CD14-positive monocyte (primary cell): ENCODE measurements at regions not wholly inside any gene's neighbourhood (a gene's known extent, or its start where the extent isn't known, plus 50 kb on each side); places are given as distances from the start of the nearest gene placed in this dataset.

Source experiments
- DNase-seq, 3 donors: peaks; one replicate each; pipeline ENCODE4 v3.0.0-alpha.2; 2011 to 2022
- H2AFZ ChIP-seq: 2 replicates; pipeline ENCODE4 v1.6.0; 2012; ENCODE audit warnings: mild to moderate bottlenecking, low read depth, low read length, inconsistent platforms; ENCODE audit not compliant: insufficient read depth, poor library complexity, severe bottlenecking
- H3K27ac ChIP-seq, 2 donors: 1 replicate in 1 of 2; 2 replicates in 1 of 2; pipeline ENCODE4 v1.5.1; 2012 to 2013; ENCODE audit warnings: low read length in 2 of 2, control low read depth in 1 of 2, inconsistent platforms in 1 of 2, low read depth in 1 of 2, mild to moderate bottlenecking in 1 of 2
- H3K27me3 ChIP-seq, 2 donors: one replicate each; pipeline versions ENCODE4 v1.6.0 to v1.6.1; 2011 to 2013; ENCODE audit warnings: low read length in 2 of 2; ENCODE audit not compliant: control insufficient read depth in 2 of 2, insufficient read depth in 2 of 2
- H3K36me3 ChIP-seq, 2 donors: replicated peaks in 1 of 2; 1 replicate in 1 of 2; 2 replicates in 1 of 2; pipeline versions ENCODE4 v1.5.1 to v1.6.1; 2012 to 2013; ENCODE audit warnings: low read length in 2 of 2, control low read depth in 1 of 2, inconsistent platforms in 1 of 2, mild to moderate bottlenecking in 1 of 2; ENCODE audit not compliant: insufficient read depth in 2 of 2, control insufficient read depth in 1 of 2
- H3K4me1 ChIP-seq, 2 donors: 1 replicate in 1 of 2; 2 replicates in 1 of 2; pipeline versions ENCODE4 v1.5.1 to v1.6.1; 2012 to 2013; ENCODE audit warnings: low read length in 2 of 2, control low read depth in 1 of 2, inconsistent platforms in 1 of 2, mild to moderate bottlenecking in 1 of 2, moderate library complexity in 1 of 2; ENCODE audit not compliant: insufficient read depth in 2 of 2, control insufficient read depth in 1 of 2
- H3K4me2 ChIP-seq: replicated peaks from 2 replicates; pipeline ENCODE3; 2012; ENCODE audit warnings: low read length, moderate library complexity, mild to moderate bottlenecking; ENCODE audit not compliant: poor library complexity, severe bottlenecking; ENCODE audit errors: extremely low read depth
- H3K4me3 ChIP-seq, 3 experiments: fragments of 200-600 bp in 1 of 3; sonication (generic) in 1 of 3; replicated peaks in 1 of 3; 1 replicate in 2 of 3; 2 replicates in 1 of 3; pipeline ENCODE4 v1.5.1; 2011 to 2013; ENCODE audit warnings: low read length in 3 of 3, mild to moderate bottlenecking in 3 of 3, control low read depth in 2 of 3, low read depth in 2 of 3, inconsistent platforms in 1 of 3, moderate library complexity in 1 of 3
- H3K79me2 ChIP-seq: 2 replicates; pipeline ENCODE4 v1.6.0; 2012; ENCODE audit warnings: mild to moderate bottlenecking, control low read depth, inconsistent platforms, low read length, moderate library complexity; ENCODE audit not compliant: insufficient read depth
- H3K9ac ChIP-seq: 2 replicates; pipeline ENCODE4 v1.6.0; 2017; ENCODE audit warnings: low read length, mild to moderate bottlenecking; ENCODE audit not compliant: insufficient read depth, poor library complexity, severe bottlenecking
- H3K9me3 ChIP-seq, 2 donors: replicated peaks in 1 of 2; 1 replicate in 1 of 2; 2 replicates in 1 of 2; pipeline versions ENCODE4 v1.5.1 to v1.6.1; 2012 to 2013; ENCODE audit warnings: low read length in 2 of 2, control low read depth in 1 of 2; ENCODE audit not compliant: control insufficient read depth in 1 of 2, insufficient read depth in 1 of 2
- H4K20me1 ChIP-seq: 2 replicates; pipeline ENCODE4 v1.6.0; 2012; ENCODE audit warnings: mild to moderate bottlenecking, low read length, control low read depth, moderate library complexity; ENCODE audit not compliant: insufficient read depth
- H3K27ac Mint-ChIP-seq, 7 donors: one replicate each; pipeline ENCODE4 v1.8.0; 2020; ENCODE audit warnings: mild to moderate bottlenecking in 7 of 7, mixed read lengths in 7 of 7, moderate library complexity in 6 of 7, inconsistent platforms in 2 of 7
- H3K27me3 Mint-ChIP-seq, 3 donors: one replicate each; pipeline ENCODE4 v1.8.0; 2021 to 2022; ENCODE audit warnings: low read depth in 3 of 3, mild to moderate bottlenecking in 3 of 3, mixed read lengths in 3 of 3, moderate library complexity in 3 of 3, inconsistent platforms in 1 of 3
- H3K36me3 Mint-ChIP-seq, 2 donors: one replicate each; pipeline ENCODE4 v1.8.0; 2020; ENCODE audit warnings: mixed read lengths in 2 of 2, inconsistent platforms in 1 of 2, mild to moderate bottlenecking in 1 of 2
- H3K4me1 Mint-ChIP-seq: one replicate; pipeline ENCODE4 v1.8.0; 2020; ENCODE audit warnings: mild to moderate bottlenecking, mixed read lengths
- H3K4me3 Mint-ChIP-seq, 2 donors: one replicate each; pipeline ENCODE4 v1.8.0; 2020; ENCODE audit warnings: mild to moderate bottlenecking in 2 of 2, mixed read lengths in 2 of 2, moderate library complexity in 1 of 2
- H3K9me3 Mint-ChIP-seq, 7 donors: one replicate each; pipeline ENCODE4 v1.8.0; 2020 to 2022; ENCODE audit warnings: mixed read lengths in 7 of 7, mild to moderate bottlenecking in 6 of 7, moderate library complexity in 6 of 7, inconsistent platforms in 2 of 7
- CTCF ChIP-seq: fragments of 200-600 bp; IDR thresholded peaks from one replicate; pipeline ENCODE4 v1.8.0; 2022; ENCODE audit warnings: antibody characterized with exemption, mild to moderate bottlenecking
- WGBS: methylation state at CpG from one replicate; pipeline ENCODE4 v1.1.5; 2013; ENCODE audit warnings: missing lambda C conversion rate; ENCODE audit not compliant: insufficient coverage; 5-methylcytosine and 5-hydroxymethylcytosine counted together
- intact Hi-C, 2 donors: fragments of 100-400 bp; cut with micrococcal nuclease; formaldehyde crosslinking; loops; one replicate each; pipeline versions ENCODE4 v1.15.0 to v1.15.1; 2023

- no CpG with 5 or more reads among the region's 2 CpGs for WGBS
- H3K9me3 Mint-ChIP-seq: peaks cover 0 to 1% (median 0%) of the 10 kb centered on the region in 7 donors
- no peak overlapping the region for H3K27ac Mint-ChIP-seq
- no peaks in the 10 kb centered on the region for H3K27me3 Mint-ChIP-seq
- H3K36me3 ChIP-seq: no peaks in the 10 kb centered on the region
- DNase-seq: no peak
- intact Hi-C loops: no loop called here
- no peaks in the 10 kb centered on the region for H3K9me3 ChIP-seq
- no peaks in the 10 kb centered on the region for H3K79me2 ChIP-seq
- H3K4me1 Mint-ChIP-seq: peaks cover 2% of the 10 kb centered on the region
- H3K27ac ChIP-seq: no peak overlapping the region
- H3K9ac ChIP-seq: no peak overlapping the region
- H4K20me1 ChIP-seq: no peaks in the 10 kb centered on the region
- H3K4me3 ChIP-seq: no peak overlapping the region
- H3K36me3 Mint-ChIP-seq: no peaks in the 10 kb centered on the region
- H3K4me1 ChIP-seq: no peaks in the 10 kb centered on the region
- no peaks in the 10 kb centered on the region for H3K27me3 ChIP-seq
- no peak overlapping the region for H3K4me3 Mint-ChIP-seq
- no peak for TF ChIP-seq CTCF
- no peak overlapping the region for H2AFZ ChIP-seq
- H3K4me2 ChIP-seq: no peak overlapping the region
Measured at GRCh38 chr14:42527141-42527540, 920.5 kb downstream of the LRFN5 start.

- no peak for TF ChIP-seq CTCF
- Histone ChIP-seq H3K4me2 (no peak overlapping the region), H3K27me3 (no peaks in the 10 kb centered on the region), H4K20me1 (no peaks in the 10 kb centered on the region), H3K4me1 (no peaks in the 10 kb centered on the region), H3K4me3 (no peak overlapping the region), H3K9me3 (no peaks in the 10 kb centered on the region), H3K27ac (no peak overlapping the region), H3K79me2 (no peaks in the 10 kb centered on the region), H3K9ac (no peak overlapping the region), H2AFZ (no peak overlapping the region), H3K36me3 (no peaks in the 10 kb centered on the region)
- no peak overlapping the region for H3K27ac Mint-ChIP-seq
- peak overlapping the region in 1 of 2 donors; percentile 11 for H3K4me3 Mint-ChIP-seq
- no peaks in the 10 kb centered on the region for H3K27me3 Mint-ChIP-seq
- peaks cover 0 to 1% (median 0%) of the 10 kb centered on the region in 7 donors for H3K9me3 Mint-ChIP-seq
- peaks cover 2% of the 10 kb centered on the region for H3K4me1 Mint-ChIP-seq
- H3K36me3 Mint-ChIP-seq: no peaks in the 10 kb centered on the region
- intact Hi-C loops: no loop called here
- WGBS: 0% methylated on average over 1 of the region's 2 CpGs
- no peak for DNase-seq
Measured at GRCh38 chr14:42523666-42524065, 917.0 kb downstream of the LRFN5 start.
